SK-N-MC (cell line): ENCODE measurements at regions not wholly inside any gene's neighbourhood (a gene's known extent, or its start where the extent isn't known, plus 50 kb on each side); places are given as distances from the start of the nearest gene placed in this dataset.

ENCODE experiments used
- EZH2 ChIP-seq: fragments of 200-600 bp; sonication (generic); IDR thresholded peaks from one replicate; pipeline ENCODE4 v1.6.1; 2017; ENCODE audit warnings: antibody characterized with exemption
- FOXP2 ChIP-seq: optimal IDR thresholded peaks from 2 replicates; pipeline ENCODE3; 2011; ENCODE audit warnings: mild to moderate bottlenecking, moderate library complexity; ENCODE audit not compliant: insufficient read depth; ENCODE audit errors: extremely low read length, control extremely low read depth
- POLR2AphosphoS5 ChIP-seq: IDR thresholded peaks from 2 replicates; pipeline ENCODE4 v1.6.1; 2012; ENCODE audit warnings: mild to moderate bottlenecking, low read depth, low read length, borderline replicate concordance

- TF ChIP-seq POLR2AphosphoS5, result no peak
- TF ChIP-seq EZH2, result no peak
- TF ChIP-seq FOXP2, result no peak
Observed at GRCh38 chr2:35297403-35297802, 1058.2 kb upstream of the CRIM1 start.
